ENCODE measurements at regions not wholly inside any gene's neighbourhood (a gene's known extent, or its start where the extent isn't known, plus 50 kb on each side); places are given as distances from the start of the nearest gene placed in this dataset.

DNA sequence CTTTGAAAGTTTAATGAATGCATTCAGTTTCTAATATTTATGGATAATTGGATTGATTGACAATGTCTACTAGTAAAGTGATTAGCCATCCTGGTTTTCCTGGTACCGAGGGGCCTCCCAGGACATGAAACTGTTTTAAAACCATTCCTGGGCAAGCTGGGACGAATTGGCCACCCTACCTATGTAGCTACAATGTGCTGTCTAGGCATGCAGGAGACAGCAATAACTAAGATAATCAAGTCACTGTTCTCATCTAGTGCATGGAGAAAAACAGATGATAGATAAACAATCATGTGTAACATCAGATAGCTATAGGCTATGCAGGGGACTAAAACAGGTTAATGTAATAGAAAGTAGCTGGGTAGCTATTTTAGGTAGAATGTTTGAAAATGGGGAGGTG lies 67.1 kb downstream of the PMAIP1 start:
- ChIA-PET CTCF (interaction anchor here (1.0 to 2.3 kb wide), 6 partner anchors 13 to 131 kb away, joined by 3 to 16 read pairs (median 5); no protein-coding TSS in a partner anchor), POLR2A (interaction anchor here (1.0 kb wide), 1 partner anchor 67 kb away, joined by 4 read pairs; the partner anchor contains the start of gene PMAIP1)
- TF ChIP-seq, protein P1, sequence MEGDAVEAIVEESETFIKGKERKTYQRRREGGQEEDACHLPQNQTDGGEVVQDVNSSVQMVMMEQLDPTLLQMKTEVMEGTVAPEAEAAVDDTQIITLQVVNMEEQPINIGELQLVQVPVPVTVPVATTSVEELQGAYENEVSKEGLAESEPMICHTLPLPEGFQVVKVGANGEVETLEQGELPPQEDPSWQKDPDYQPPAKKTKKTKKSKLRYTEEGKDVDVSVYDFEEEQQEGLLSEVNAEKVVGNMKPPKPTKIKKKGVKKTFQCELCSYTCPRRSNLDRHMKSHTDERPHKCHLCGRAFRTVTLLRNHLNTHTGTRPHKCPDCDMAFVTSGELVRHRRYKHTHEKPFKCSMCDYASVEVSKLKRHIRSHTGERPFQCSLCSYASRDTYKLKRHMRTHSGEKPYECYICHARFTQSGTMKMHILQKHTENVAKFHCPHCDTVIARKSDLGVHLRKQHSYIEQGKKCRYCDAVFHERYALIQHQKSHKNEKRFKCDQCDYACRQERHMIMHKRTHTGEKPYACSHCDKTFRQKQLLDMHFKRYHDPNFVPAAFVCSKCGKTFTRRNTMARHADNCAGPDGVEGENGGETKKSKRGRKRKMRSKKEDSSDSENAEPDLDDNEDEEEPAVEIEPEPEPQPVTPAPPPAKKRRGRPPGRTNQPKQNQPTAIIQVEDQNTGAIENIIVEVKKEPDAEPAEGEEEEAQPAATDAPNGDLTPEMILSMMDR (IDR thresholded peaks at IDR 0.05; ENCODE audit: control extremely low read depth, extremely low read depth, low read depth, missing control alignments), result no peak
- no peak for DNase-seq (ENCODE audit: extremely low spot score)

DNA sequence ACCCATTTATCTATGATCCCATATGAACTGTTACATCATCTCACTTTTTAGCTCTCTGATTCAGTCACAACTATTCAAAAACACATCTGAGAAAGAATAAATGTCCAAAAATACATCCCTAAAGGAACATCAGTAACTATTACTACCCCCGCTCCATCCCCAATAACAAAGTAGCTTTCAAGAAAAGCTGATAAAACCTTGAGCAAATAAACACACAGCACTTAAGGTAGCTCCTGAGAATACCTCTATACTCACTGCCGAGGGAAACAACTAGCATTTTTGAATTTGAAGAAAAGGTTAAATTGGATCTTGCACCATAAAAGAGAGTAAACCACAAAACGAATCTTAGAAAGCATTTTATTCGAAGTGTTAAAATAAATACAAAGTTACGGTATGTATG lies 63.4 kb downstream of the PMAIP1 start:
- CTCF ChIA-PET, result interaction anchor here (1.0 to 5.1 kb wide), 7 partner anchors 9 to 126 kb away, joined by 3 to 26 read pairs (median 3); no protein-coding TSS in a partner anchor
- TF ChIP-seq, protein P1 (IDR thresholded peaks at IDR 0.05; ENCODE audit: control extremely low read depth, extremely low read depth, low read depth, missing control alignments), result no peak
- no peak for DNase-seq (ENCODE audit: extremely low spot score)
- POLR2A ChIA-PET, result interaction anchor here (1.5 kb wide), 1 partner anchor 63 kb away, joined by 6 read pairs; the partner anchor contains the start of gene PMAIP1

DNA sequence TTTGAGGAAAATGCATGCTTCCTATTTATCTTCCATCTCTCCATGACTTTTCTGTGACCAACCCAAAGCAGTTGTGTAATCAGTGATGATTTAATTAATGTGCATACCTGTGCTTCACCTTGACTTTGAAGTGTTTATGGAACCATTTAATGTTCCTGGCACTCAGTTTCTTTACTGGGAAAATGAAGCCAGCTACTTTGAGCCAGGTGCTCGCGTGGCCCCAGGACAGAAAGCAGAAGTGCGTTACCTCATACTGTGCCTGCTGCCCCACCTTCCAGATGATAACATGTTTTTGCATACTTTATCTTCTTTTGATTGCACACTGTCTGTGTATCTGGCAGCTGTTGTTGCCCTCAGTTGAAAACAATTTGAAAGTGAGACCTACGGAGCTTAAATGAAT lies 61.3 kb downstream of the PMAIP1 start:
- POLR2A ChIA-PET, result interaction anchor here (1.2 kb wide), 1 partner anchor 41 kb away, joined by 3 read pairs; no protein-coding TSS in a partner anchor
- peak; percentile 64 for DNase-seq (ENCODE audit: extremely low spot score)
- CTCF ChIA-PET, result interaction anchor here (0.9 to 5.1 kb wide), 4 partner anchors 7 to 124 kb away, joined by 4 to 26 read pairs (median 5); no protein-coding TSS in a partner anchor
- TF ChIP-seq, protein P1 (IDR thresholded peaks at IDR 0.05; ENCODE audit: control extremely low read depth, extremely low read depth, low read depth, missing control alignments), result no peak

DNA sequence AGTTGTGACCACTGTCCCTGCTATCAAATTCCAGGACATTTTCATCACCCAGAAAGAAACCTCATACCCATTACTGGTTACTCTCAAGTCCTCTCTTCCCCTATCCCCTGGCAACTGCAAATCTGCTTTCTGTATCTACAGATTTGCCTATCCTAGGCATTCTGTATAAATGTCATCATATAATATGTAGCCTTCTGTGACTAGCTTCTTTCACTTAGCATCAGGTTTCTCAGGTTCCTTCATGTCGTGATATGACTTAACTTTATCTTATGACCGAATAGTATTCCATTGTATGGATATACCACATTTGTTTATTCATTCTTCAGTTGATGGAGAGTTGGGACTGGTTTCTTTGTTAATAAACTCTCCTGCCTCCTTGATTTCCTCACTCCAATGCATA lies 60.5 kb downstream of the PMAIP1 start:
- TF ChIP-seq, protein P1 (IDR thresholded peaks at IDR 0.05; ENCODE audit: control extremely low read depth, extremely low read depth, low read depth, missing control alignments), result no peak
- POLR2A ChIA-PET, result no interaction called here
- CTCF ChIA-PET, result interaction anchor here (0.7 kb wide), 1 partner anchor 14 kb away, joined by 3 read pairs; no protein-coding TSS in a partner anchor
- DNase-seq (ENCODE audit: extremely low spot score), result no peak

DNA sequence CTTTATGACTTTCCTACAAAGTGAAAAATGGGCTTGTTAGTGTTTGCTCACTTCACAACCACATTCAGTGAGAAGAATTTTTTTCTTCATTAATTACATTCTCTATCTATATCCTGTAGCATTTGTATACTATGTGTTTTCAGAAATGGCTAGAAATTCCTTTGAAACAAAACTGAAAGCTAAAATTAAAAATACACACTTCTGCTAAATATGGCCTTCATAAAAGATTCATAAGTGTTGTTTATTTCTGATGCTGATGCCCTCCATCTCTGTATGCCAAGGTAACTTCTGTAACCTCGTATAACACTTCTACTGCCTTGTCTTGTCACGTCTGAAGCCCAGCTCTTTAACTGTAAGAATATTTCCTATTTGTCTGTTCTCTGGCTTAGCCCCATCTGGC lies 59.8 kb downstream of the PMAIP1 start:
- ChIA-PET POLR2A (no interaction called here), CTCF (interaction anchor here (0.7 to 1.0 kb wide), 2 partner anchors 11 to 13 kb away, joined by 3 to 4 read pairs; no protein-coding TSS in a partner anchor)
- TF ChIP-seq, protein P1 (IDR thresholded peaks at IDR 0.05; ENCODE audit: control extremely low read depth, extremely low read depth, low read depth, missing control alignments), result no peak
- no peak for DNase-seq (ENCODE audit: extremely low spot score)

DNA sequence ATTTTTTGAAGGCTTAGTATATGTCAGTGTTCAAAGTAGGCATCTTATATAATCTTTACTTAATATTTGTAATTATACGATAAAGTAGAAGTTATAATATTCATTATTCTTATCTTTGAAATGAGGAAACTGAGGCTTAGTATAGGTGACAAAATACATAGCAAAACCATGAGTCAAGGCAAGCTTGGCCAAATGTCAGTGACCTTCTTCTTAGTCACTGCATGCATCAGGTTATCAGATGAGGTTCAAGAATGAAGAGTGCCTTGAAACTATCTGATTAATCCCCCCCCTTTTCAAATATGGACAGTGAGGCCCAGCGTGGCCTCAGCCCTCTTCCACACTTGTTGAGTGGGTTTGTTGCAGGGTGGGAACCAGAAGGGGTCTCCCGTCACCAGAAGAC lies 59.3 kb downstream of the PMAIP1 start:
- no peak for DNase-seq (ENCODE audit: extremely low spot score)
- ChIA-PET POLR2A (no interaction called here), CTCF (interaction anchor here (1.0 kb wide), 1 partner anchor 11 kb away, joined by 4 read pairs; no protein-coding TSS in a partner anchor)
- TF ChIP-seq, protein P1 (IDR thresholded peaks at IDR 0.05; ENCODE audit: control extremely low read depth, extremely low read depth, low read depth, missing control alignments), result no peak
